HG03521 (cell line): ENCODE measurements at regions not wholly inside any gene's neighbourhood (a gene's known extent, or its start where the extent isn't known, plus 50 kb on each side); places are given as distances from the start of the nearest gene placed in this dataset.

Experiments
- ATAC-seq: cut with Tn5 transposase; IDR thresholded peaks from one replicate; pipeline ENCODE4 v1.9.1; 2021; ENCODE audit warnings: mild to moderate bottlenecking, moderate library complexity; ENCODE audit not compliant: unreplicated experiment

DNA sequence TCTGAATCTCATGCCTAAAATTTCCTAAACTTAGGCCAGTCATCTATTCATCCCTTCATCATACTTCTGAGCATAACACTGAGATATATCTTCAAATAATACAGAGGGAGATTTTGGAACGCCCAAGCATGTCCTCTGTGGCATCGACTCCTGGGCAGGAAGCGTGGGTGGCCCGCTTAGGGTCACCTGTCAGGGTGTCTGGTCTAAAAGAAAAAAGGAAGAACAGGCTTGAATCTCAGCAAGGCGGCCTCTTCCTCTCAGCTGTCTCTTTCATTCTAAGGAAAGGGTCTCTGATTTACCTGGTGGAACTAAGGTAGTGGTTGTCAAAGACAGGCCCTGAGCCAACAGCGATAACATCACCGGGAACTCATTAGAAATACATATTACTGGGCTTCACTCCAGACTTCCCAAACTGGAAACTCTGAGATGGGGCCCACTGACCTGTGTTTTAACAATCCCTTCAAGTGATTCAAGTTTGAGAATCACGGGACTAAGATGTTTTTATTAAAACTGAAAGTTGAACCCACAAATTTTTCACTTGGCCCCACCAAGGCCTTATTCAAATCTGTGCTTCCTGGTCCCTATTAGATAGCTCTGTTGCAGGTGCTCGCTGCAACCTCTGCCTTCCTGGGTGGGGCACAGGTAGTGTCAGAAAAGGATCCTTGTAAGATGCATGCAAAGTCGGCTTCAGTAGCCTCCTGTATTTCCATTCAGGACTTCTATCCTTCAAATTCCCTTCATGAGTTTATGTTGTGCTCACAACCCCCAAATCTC lies 162.3 kb upstream of the CCDC68 start:
- no peak for ATAC-seq

DNA sequence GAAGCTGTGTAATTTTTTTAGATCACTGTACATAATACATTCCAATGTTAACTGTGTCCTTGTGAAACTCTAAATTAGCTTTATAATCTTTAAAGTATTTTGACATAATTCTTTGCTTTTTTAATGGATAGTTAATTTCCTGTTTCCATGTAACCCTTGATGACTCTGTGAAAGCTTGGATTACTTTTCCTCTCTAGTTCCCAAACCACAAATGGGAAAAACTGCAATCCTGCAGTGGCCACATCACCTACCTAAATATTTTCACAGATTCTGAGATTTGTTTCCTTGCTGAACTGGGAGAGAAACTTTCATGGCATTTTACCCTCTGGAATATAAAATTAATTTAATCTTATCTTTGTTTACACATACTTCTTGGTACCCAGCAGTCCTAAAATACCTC lies 161.6 kb upstream of the CCDC68 start:
- ATAC-seq: no peak

DNA sequence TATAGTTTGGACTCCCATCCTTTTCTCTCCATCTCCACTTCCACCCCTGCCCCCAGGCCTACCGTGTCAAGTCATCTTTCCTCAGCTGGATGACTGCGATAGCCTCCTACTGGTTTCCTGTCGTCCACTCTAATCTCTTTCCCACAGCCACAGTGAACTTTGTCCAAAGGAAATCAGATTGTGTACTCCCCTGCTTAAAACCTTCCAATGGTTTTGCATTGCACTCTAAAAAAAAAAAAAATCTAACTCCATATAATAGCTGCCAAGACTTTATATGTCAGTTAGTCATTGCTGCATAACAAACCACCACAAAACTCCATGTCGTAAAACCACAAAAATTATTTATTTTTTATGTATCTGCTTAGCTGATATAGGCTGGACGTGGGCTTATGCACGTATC lies 160.2 kb upstream of the CCDC68 start:
- no peak for ATAC-seq

DNA sequence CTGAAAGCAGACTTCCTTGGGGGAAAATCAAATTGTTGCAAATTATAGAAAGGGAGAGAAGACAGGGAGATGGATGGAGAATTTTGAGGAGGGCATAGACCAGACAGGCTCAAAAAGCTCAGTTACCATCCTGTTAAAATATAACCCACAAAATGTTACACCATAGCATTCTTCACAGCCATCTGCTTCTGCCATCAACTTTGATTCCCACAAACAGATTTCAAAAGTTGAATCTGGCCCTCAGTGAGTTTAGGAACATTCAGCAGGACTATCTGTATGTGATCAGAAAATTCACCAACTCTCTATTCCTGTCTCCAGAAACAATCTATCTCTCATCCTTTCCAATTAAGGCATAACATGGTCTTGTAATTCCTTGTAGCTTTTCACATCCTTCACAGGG lies 159.8 kb upstream of the CCDC68 start:
- no peak for ATAC-seq

DNA sequence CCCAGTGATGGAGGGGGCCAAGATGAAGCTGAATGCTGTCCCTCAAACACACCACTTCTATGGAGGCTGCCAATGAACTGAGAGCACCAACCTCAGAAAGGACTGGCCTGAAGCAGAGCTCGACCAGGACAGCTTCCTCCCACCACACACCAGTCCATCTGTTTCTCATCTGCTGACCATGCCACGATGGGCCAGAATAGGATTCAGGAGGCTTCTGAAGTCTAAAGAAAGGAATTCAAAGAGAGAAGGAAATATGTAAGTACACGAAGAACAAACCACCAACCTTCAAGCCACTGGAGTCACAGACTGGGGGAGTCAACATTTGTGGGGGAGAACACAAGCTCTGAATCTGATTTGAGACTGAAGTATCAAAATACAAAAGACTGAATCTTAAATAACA lies 157.6 kb upstream of the CCDC68 start:
- no peak for ATAC-seq

DNA sequence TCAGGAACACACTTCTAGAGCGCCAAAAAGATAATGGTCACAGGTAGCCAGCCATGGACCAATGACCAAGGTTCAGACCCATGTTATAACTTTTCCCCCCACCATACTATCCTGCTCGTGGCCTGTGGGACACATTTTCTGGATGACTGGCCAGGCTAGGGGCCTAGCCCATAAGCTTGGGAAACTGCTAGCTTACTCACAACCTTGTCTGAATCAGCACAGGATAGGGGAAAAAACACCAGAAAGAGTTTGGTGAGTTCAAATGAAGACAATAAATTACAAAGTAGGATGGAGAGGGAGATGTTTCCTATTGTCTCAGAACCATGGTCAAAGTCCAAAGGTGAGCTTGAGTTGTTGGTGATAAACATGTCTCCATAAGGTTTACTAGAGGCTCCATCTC lies 156.3 kb upstream of the CCDC68 start:
- no peak for ATAC-seq

DNA sequence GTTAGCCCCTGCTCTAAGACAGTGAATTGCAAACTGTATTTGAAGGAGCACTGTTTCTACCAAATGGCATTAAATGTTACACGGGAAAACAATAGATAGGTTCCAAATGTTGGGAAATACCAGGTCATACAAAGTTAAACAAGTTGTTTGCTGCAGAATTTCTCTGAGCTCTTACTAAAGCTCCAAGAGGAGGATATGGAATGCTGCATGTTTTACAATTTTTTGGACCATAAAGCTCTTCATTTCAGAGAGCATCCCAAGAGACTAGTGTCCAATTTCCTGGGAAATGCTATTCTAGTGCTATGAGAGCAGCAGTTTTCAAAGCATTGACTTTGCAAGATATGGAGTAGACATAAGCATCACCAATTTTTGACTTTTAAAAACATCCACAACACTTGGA lies 155.6 kb upstream of the CCDC68 start:
- ATAC-seq: no peak

DNA sequence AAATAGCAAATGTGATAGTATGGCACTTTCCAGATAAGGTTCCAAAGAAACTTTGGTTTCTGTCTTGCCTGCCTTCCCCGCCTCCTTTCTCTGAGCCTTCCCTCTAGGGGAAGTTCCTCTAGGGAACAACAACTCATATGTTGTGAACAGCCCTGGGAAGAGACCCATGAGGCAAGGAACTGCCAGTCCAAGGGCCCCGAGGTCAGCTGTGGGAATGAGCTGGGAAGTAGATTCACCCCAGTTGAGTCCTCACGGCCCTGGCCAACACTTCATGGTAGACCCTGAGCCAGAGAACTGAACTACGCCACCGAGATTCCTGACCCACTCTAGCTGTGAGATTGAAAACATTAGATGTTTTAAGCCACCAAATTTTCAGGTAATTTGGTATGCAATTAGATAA lies 154.5 kb upstream of the CCDC68 start:
- ATAC-seq: no peak

DNA sequence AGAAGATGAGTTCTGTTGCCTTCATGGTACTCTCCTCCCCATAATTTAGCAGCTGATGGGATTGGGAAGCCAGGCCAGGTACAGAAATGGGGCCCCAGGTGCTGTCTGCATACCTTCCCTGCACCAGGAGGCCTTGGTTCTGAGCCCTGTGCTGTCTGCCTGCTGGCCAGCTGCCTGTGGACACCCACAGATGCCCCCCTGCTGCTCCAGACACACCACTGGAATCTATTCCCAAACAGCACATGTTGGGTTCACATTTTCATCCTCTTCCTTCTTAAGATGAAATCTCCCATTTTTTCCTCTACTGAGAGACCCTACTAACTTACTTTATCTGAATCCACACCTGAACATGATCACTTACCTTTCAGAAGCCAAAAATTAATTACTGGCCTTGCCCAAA lies 152.0 kb upstream of the CCDC68 start:
- no peak for ATAC-seq

DNA sequence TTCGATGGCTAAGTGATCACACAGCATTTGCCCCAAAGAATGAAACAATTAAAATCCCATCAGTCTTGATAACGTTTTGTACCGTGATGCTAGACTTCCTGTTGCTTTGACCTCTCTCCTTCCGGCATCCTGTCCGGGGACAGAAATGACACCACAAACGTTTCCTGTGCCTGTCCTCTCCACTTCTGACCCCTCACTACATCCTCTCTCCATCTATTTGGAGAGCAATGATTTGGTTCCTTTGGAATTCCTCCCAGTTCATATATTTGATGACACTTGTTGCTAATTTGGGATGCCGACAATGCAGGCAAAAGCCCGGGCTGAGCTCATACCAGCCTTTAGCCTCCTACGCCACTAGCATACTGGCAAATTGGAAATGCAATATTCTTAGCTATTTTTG lies 151.2 kb upstream of the CCDC68 start:
- no peak for ATAC-seq

DNA sequence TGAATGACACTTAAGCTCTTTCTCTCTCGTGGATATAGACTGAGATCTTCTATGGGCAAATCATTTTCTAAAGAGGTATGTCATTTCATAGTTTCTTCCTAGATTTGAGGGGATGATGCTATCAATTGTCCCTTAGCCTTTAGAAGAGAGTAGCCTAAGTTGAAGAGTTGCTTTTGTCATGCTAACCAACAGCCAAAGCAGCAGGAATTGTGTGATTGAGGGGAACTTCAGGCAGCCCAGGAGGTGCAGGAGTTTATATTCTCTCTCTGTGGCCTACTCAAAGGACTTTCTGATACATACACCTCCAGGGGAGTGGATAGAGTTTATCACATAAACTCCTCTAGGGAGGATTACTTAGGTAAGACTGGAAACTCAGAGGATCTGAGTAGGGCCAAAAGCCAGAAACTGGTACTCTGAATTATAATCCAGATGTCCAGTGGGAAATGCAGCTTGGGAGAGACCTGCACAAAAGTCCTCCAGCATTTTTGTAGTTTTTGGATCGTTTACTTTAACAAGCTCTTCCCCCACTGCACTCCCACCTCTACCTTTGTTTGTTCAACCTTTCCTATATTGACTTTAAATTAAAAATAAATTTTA lies 150.7 kb upstream of the CCDC68 start:
- ATAC-seq: no peak

DNA sequence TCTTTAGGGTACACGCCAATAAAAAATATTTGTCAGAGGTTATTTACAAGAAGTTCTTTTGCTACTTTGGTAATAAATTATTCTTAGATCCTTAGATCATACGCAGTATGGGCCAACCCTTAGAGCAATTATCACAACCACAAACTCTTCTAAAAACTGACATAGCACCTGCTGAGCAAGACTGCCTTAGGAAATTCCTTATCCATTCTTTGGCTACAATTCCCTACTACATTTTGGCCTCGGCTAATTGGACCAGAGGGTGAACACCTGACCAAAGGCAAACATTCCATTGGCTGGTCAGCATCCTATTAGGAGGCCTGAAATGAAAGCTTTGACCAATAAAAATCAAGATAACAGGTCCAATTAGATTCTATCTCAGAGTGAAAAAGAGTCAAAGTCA lies 147.6 kb upstream of the CCDC68 start:
- no peak for ATAC-seq

DNA sequence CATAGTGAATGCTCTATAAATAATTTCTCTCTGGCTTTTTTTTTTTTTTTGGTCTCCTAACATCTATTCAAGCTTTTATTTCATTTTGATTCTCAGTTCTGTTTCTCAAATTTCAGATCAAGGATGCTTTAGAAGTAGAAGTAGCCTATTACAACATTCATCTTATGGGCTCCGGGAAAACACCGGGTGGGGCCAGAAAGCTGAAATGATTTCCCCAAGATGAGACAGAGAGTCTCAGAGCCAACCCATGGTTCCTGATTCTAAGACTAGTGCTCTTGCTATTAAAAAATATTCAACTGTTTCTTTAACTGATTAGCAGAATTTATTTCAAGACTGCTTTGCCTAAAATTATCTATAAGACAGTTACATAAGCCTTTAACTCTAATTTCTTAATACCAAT lies 147.2 kb upstream of the CCDC68 start:
- no peak for ATAC-seq

DNA sequence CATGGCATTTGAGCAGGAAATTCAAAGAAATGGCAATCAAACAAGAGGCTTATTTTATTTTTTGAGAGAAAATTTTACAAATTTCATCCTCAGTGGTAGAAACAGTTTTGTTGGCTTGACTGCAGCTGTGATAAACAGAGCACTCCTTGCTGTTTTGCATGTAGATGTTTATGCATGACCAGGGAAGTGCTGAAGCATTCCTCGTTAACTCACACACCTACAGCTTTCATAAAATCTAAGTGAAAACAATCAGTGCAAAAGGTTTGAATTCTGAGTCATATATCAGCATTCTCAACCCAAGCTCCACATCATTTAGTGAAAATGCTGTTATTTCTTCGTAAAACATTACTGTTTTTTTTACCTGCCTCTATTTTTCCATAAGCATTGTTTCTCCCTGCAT lies 146.6 kb upstream of the CCDC68 start:
- ATAC-seq: no peak

DNA sequence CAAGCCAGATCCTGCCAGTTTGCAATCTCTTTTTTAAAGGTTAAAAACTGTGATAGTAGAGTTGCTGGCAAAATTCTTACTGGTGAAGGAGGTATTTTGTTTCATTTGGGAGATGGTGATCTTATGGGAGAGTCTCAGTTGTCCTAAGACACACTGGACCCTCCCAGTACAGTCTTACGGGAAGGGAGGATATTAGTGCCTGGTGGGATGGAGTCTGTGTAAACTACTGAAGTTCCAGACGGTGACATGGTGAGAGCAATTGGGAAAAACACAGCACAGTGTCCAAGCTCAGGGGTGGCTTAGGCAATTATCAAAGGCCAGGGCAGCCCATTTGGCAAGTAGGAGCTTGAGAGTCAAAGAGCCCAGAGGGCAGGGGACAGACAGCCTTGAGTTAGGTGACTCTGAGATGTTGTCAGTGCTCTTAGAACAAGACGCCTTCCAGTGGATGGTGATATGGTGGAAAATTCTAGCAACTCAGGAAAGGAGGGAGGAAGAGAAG lies 143.7 kb upstream of the CCDC68 start:
- no peak for ATAC-seq

DNA sequence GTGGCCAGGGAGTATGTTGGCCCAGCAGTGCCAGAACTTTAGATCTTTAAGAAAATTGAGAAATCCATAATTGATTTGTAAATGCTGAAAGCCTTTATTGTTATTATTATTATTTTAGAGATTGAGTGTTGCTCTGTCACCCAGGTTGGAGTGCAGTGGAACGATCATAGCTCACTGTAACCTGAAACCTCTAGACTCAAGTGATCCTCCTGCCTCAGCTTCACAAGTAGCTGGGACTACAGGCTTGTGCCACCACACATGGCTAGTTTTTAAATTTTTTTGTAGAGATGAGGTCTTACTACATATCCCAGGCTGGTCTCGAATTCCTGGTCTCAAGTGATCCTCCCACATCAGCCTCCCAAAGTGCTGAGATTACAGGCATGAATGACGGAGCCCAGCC lies 143.2 kb upstream of the CCDC68 start:
- ATAC-seq: no peak

DNA sequence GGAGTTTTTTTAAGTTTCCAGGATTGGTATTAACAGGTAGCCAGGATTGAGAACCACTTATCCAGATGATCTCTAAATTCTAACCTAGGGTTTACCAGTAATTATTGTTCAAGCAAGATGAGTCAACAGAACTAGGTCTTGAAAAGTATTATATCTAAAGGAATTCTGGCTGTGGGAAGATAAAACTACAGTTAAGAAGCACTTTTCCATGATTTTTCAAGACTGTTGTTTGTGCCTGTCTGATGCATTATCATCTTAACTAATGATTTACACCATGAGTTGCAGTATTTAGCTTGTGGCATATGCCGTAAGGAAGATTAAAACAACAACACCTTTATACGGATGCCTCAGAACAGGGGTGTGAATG lies 142.2 kb upstream of the CCDC68 start:
- ATAC-seq: no peak

DNA sequence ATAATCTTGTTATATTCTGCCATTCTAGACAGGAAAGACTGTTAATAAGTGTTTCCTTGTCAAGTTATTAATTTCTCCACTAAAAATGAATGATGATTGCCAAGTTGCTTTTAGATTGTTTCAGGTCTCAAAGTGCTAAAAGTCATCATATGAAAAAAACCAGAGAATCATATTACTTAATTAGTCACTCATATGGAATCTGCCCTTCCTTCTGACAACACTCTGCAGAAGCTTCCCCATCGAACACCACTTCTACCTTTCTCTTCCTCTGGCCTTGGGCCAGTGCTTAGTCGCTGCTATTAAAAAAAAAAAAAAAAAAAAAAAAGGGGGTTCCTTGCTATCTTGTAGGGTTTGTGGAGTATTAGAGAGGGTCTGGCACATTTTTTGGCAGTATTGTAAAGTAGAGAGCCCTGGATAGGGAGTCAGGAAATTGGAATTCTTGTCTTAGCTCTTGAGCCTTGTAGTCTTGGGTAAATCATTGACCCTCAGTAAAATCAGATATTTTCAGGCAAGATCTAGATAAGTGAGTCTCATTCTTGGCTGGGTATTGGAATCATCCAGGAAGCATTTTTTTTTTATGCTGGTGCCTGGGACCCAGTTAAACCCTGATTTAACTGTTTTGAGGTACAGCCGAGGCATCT lies 141.7 kb upstream of the CCDC68 start:
- ATAC-seq: no peak

DNA sequence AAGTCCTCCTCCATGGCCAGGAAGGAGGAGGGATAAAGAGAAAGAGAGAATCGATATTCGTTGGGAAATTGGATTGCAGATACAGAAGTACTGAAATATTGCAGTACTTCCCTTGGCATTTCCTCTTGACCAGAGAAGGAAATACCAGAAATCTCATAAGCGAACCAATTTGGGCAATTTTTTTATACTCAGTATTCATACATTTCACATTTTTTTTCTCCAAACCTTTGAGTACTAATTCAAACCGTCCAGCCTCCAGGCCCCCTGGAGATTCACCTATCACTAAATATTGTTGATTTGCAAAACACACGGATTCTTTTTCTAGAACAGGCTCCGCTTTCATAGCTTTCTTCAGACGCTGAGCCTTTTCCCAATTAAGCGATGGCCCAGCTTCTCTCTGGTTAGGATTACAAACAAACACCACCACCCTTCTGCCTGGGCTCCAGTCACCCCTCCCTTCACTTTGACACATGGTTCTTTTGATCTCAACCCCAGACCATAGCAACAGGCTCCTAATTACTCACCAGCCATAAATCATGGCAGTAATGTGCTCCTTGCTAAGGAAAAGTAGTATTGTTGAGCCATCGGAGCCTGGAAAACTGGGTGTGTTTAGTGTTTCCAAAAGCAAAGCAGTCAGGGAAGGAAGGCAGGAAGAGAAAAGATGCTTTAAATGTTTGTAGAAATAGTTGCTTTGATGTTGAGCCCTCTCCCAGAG lies 138.4 kb upstream of the CCDC68 start:
- ATAC-seq: no peak

DNA sequence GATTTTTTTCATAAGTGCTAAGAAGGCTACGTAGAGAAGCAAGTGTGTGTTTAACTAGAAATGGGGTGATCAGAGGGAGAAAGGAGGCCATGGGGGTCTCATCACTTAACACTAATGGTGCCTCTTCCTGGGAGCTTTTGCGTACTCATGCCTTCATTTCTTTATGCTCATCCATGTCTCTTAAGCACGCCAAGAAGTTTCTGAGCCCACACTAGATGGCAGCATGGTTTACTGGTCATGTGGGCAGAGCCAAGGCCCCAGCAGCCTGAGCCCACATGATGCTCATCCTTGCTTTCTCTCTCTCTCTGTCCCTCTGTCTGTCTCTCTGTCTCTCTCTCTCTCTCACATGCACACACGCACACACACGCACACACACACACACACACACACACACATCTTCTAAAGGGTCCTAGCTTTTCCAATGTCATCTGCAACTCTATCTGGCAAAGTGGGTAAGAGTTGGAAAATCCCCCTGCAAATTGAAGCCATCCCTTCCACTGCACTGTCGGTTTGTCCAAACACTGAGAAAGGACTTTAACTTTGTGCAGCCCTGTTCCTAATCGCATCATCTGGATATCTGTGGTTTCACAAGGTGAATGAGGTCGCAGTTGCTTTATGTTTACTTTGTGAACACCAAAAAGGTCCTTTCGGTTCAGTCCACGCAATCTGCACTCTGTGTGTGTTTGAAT lies 137.1 kb upstream of the CCDC68 start:
- ATAC-seq: no peak

DNA sequence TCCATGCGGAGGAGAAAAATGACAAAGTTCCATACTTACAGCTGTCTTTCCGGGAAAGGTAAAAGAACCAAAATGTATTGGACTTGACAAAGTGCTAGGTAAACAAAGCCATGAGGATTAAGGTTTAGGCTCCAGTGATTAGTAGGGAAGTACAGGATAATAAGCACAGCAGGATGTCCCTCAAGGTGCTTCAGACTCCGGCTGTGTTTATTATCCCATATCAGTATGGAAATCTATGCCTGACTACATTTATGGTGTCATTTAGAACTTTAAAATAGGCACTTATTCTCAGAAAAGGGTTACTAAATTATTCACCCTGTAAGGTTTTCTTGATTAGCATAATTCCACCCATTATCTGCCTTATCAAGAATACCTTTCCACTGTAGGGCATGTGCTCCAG lies 136.3 kb upstream of the CCDC68 start:
- no peak for ATAC-seq
